Endothelial cell of umbilical vein (primary cell): ENCODE measurements at regions not wholly inside any gene's neighbourhood (a gene's known extent, or its start where the extent isn't known, plus 50 kb on each side); places are given as distances from the start of the nearest gene placed in this dataset.

ENCODE experiments used
- CTCF ChIP-seq, 2 donors: IDR thresholded peaks; 1 replicate in 1 of 2; 2 replicates in 1 of 2; pipeline ENCODE4 v1.5.1; 2011; ENCODE audit warnings: low read length in 2 of 2, mild to moderate bottlenecking in 2 of 2, moderate library complexity in 2 of 2, control low read depth in 1 of 2, inconsistent platforms in 1 of 2, low read depth in 1 of 2; ENCODE audit not compliant: insufficient read depth in 1 of 2; ENCODE audit errors: extremely low read depth in 1 of 2
- EZH2 ChIP-seq: IDR thresholded peaks from 2 replicates; pipeline ENCODE4 v1.6.1; 2012; ENCODE audit warnings: borderline replicate concordance, low read depth, mild to moderate bottlenecking, moderate library complexity, low read length, inconsistent platforms; ENCODE audit not compliant: severe bottlenecking
- JUN ChIP-seq: IDR thresholded peaks from 2 replicates; pipeline ENCODE4 v1.6.1; 2011; ENCODE audit warnings: borderline replicate concordance, low read depth; ENCODE audit not compliant: insufficient read length, insufficient read depth
- POLR2A ChIP-seq: IDR thresholded peaks from 2 replicates; pipeline ENCODE4 v1.6.1; 2012; ENCODE audit warnings: low read depth, mild to moderate bottlenecking, control low read depth, low read length
- POLR2AphosphoS5 ChIP-seq: IDR thresholded peaks from 2 replicates; pipeline ENCODE4 v1.6.1; 2012; ENCODE audit warnings: low read depth, mild to moderate bottlenecking, control low read depth, low read length, moderate library complexity; ENCODE audit not compliant: insufficient read depth

- TF ChIP-seq EZH2 (no peak), CTCF (IDR thresholded peaks at IDR 0.05; ENCODE audit: extremely low read depth in 1 of 2, insufficient read depth in 1 of 2, low read depth in 1 of 2, low read length in 2 of 2) (no peak), POLR2AphosphoS5 (no peak), POLR2A (no peak), JUN (no peak)
Measured at GRCh38 chr21:41639336-41639735, 127.5 kb downstream of the RIPK4 start.
